NAMALWA (cell line): ENCODE measurements at regions not wholly inside any gene's neighbourhood (a gene's known extent, or its start where the extent isn't known, plus 50 kb on each side); places are given as distances from the start of the nearest gene placed in this dataset.

Source experiments
- DNase-seq: peaks from one replicate; pipeline ENCODE4 v3.0.0-alpha.2; 2015; ENCODE audit warnings: low spot score

- DNase-seq = no peak
Measured at GRCh38 chr2:102078773-102079172, 63.8 kb upstream of the IL1R1 start.

- no peak for DNase-seq
Measured at GRCh38 chr2:102080451-102081242, 61.9 kb upstream of the IL1R1 start.

- no peak for DNase-seq
Measured at GRCh38 chr2:102081243-102081522, 61.4 kb upstream of the IL1R1 start.

DNA sequence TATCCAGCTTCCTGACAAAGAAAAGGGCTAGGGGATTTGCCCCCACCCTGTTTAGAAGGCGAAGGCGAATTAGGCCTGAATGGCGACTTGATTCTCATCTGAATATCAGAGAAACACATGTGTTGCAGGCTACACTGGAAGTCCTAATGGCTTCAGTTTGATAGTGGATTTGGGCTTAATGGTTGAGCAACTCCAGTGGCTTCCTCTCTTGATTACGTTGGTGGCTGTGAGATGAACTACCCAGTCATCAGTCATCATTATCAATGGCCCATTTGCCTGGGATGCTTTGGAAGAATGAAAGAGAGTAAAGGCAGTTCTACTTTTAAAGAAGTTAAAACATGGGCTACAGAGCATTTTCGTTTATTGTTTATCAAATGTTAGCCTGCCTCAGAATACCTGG is 60.9 kb upstream of the IL1R1 start:
- DNase-seq = no peak

DNA sequence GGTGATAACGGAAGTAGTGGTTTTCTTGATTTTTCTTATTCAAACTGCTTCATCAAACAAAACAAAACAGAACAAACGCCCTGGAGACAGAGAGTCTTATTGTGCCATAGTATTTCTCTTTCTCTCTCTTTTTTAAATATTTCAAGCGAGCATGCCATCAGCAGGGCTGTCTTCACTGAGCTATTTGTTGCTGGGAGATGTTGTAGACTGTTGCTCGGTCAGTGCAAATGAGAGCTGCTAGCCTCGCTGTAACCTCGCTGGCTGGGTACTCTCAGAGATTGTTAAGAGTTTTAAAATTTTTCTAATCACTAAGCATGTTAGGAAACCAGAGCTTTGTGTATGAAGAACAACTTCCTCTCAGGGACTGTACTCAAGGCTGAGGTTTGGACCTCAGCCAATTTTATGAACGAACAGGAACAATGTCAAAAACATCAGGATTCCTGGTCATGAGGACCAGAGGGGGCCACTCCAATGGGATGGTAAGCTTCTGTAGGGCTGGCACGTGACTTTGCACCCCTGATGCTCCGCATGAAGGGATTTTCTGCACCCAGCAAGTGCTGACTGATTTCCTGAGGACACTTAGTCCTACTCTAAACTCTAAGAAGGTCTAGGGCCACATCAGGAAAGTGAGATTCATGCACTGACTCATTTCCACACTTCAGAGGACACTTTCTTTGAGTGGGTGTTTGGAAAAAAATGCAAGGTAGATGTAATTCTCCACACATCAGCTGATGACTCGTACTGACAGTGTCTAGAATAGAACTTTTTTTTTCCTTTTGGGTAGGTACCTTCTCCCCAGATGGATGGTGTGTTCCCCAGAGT is 59.8 kb upstream of the IL1R1 start:
- peak; percentile 28 for DNase-seq

- DNase-seq = no peak
Measured at GRCh38 chr2:102083393-102083703, 59.2 kb upstream of the IL1R1 start.

DNA sequence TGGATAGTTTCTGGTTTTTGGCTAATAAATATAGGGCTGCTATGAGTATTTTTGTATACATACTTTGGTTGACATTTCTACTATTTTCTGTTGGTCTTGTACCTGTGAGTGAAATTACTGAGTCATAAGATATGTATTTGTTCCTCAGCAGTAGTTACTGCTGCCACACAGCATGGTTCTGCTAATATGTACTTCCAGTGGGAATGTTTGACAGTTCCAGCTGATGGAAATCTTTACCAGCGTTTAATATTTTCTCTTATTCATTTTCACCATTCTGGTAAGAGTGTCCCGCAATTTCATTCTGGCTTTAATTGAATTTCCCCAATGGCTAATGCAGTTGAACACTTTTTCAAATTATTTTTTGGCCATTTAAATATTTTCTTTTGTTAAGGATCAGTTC is 57.9 kb upstream of the IL1R1 start:
- no peak for DNase-seq

- DNase-seq = no peak
Measured at GRCh38 chr2:102085238-102085637, 57.3 kb upstream of the IL1R1 start.

- no peak for DNase-seq
Measured at GRCh38 chr2:102086150-102086872, 56.2 kb upstream of the IL1R1 start.

GRCh38 chr2:102091121-102091520 is 51.4 kb upstream of the IL1R1 start:
- no peak for DNase-seq

DNA sequence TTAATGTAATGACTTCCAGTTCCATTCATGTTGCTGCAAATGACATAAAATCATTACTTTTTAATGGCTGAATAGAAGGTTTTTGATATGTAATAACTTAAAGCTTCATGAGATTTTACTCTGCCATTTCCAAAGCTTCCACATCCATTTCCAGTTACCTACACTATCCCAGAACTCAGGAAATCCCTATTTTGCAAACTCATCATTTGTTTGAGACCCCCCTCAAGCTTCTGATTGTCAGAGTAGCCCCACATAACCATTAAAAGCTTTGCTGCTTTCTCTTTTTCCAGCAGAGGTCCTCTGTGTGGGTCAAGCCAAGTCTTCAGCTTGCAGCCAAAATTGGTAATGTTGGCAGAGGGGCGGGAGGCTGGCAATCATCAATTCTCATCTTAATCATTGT is 50.6 kb upstream of the IL1R1 start:
- DNase-seq = no peak

DNA sequence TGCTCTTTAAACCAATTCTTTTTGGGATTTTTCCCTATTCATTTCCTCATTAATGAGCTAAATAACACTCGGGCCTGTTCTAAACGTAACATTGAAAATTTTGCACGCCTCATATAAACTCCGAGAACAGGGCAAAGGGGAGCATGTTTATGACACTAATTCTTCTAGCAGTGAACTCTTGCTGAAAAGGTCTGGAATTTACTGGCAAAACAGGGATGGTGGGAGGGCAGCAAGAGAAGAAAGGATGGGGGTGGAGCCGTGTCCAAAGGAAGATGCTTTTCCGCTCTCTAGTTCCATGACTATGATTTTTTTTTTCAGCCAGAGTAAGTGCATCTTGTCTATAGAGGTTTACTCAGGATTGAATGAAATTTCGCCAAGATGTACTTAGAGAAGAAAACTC is 50.0 kb upstream of the IL1R1 start:
- DNase-seq = no peak
